MCF 10A (cell line): ENCODE measurements at regions not wholly inside any gene's neighbourhood (a gene's known extent, or its start where the extent isn't known, plus 50 kb on each side); places are given as distances from the start of the nearest gene placed in this dataset.
A peak's percentile ranks its signal among the peaks of the same experiment; 100 is the strongest.
"Not testable (repeated sequence)": the region's sequence is repeated elsewhere in the genome, so short reads cannot be mapped to it uniquely, and the experiment has no call there.

Experiments used
- BruUV-seq: library from RNA; stranded (reverse); fragments of 400-500 nt; replicated peaks from 2 replicates; lab custom pipeline; 2021; lab: Mats Ljungman, UMichigan
- CTCF ChIA-PET: fragments of 300-600 bp; sonication (Branson Sonifier 250); formaldehyde crosslinking; extraction: SDS; loops from one replicate; lab custom pipeline; 2021; ENCODE audit warnings: antibody characterized with exemption, inconsistent platforms; lab: Yijun Ruan, JAX
- POLR2A ChIA-PET: fragments of 300-600, 350-650 bp; sonication (Branson Sonifier 250); formaldehyde crosslinking; extraction: SDS; loops from one replicate; lab custom pipeline; 2020; ENCODE audit warnings: antibody characterized with exemption, inconsistent platforms; lab: Yijun Ruan, JAX
- DNase-seq: peaks from one replicate; pipeline ENCODE4 v3.0.0-alpha.2; 2018; ENCODE audit not compliant: unreplicated experiment
- H3K27ac Mint-ChIP-seq: one replicate; pipeline ENCODE4 v1.8.0; 2022; ENCODE audit warnings: mild to moderate bottlenecking, low read depth, mixed read lengths; ENCODE audit not compliant: unreplicated experiment
- H3K27me3 Mint-ChIP-seq: one replicate; pipeline ENCODE4 v1.8.0; 2022; ENCODE audit warnings: mixed read lengths; ENCODE audit not compliant: insufficient read depth, unreplicated experiment
- H3K36me3 Mint-ChIP-seq: one replicate; pipeline ENCODE4 v1.8.0; 2022; ENCODE audit warnings: mild to moderate bottlenecking, moderate library complexity, mixed read lengths; ENCODE audit not compliant: insufficient read depth, unreplicated experiment
- H3K4me1 Mint-ChIP-seq: one replicate; pipeline ENCODE4 v1.8.0; 2022; ENCODE audit warnings: mixed read lengths; ENCODE audit not compliant: insufficient read depth, unreplicated experiment
- H3K4me3 Mint-ChIP-seq: one replicate; pipeline ENCODE4 v1.8.0; 2022; ENCODE audit warnings: mild to moderate bottlenecking, moderate library complexity, mixed read lengths; ENCODE audit not compliant: unreplicated experiment
- H3K9me3 Mint-ChIP-seq: one replicate; pipeline ENCODE4 v1.8.0; 2022; ENCODE audit warnings: mixed read lengths; ENCODE audit not compliant: unreplicated experiment
- intact Hi-C: fragments of 100-400 bp; cut with micrococcal nuclease; formaldehyde crosslinking; loops from 2 replicates; pipeline ENCODE4 v1.14.1; 2022
- TF ChIP-seq, protein P1 (sequence below): fragments of 200-600 bp; IDR thresholded peaks from one replicate; pipeline ENCODE4 v1.8.0; 2022; ENCODE audit warnings: antibody characterized with exemption, mild to moderate bottlenecking; ENCODE audit not compliant: unreplicated experiment

DNA sequence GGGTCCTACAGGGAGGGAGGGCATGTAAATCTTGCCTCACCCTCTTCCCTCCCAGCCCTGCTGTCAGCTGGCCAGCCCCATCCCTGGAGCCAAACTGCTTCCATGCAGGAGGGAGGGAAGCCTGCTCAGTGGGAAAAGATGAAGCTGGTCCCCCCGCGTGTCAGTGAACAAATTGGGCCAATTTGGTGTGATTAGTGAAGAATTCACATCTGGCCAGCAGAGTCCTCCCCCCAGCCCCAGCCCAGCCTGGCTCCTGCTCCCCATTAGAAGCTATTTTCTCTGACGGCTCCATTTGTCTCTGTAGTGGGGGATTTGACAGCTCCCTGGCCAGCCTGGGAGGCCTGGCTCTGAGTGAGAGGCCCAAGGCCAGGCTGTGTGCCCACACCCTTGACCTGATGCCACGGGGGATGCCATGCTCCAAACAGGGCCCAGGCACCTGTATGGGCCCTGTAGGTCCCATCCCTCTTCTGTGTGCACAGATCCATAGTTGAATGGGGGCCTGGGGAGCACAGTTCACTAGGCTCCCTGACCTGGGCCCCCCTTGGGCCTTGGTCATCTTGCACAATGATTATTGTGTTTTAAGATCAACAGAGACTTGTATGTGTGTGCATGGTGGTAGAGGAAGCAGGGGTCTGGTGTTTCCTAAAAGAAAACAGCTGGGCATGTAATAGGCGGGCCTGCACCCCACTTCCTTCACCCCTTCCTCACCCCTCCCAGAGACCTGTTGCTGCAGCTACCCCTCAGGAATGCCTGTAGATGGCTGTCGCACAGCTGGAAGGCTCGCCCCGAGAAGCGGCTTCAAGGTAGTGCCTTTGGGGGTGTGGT, 50.7 kb upstream of the TAC4 start:
- H3K27ac Mint-ChIP-seq: no peak overlapping the region
- ChIA-PET POLR2A (interaction anchor here (0.6 to 1.0 kb wide), 3 partner anchors 38 to 532 kb away, joined by 3 to 5 read pairs (median 4); no protein-coding TSS in a partner anchor), CTCF (interaction anchor here (0.6 to 3.1 kb wide), 11 partner anchors 9 to 564 kb away, joined by 3 to 43 read pairs (median 3); partner anchors contain the start of gene DLX3)
- BruUV-seq: no TSS peak
- no peak for DNase-seq
- TF ChIP-seq, protein P1, sequence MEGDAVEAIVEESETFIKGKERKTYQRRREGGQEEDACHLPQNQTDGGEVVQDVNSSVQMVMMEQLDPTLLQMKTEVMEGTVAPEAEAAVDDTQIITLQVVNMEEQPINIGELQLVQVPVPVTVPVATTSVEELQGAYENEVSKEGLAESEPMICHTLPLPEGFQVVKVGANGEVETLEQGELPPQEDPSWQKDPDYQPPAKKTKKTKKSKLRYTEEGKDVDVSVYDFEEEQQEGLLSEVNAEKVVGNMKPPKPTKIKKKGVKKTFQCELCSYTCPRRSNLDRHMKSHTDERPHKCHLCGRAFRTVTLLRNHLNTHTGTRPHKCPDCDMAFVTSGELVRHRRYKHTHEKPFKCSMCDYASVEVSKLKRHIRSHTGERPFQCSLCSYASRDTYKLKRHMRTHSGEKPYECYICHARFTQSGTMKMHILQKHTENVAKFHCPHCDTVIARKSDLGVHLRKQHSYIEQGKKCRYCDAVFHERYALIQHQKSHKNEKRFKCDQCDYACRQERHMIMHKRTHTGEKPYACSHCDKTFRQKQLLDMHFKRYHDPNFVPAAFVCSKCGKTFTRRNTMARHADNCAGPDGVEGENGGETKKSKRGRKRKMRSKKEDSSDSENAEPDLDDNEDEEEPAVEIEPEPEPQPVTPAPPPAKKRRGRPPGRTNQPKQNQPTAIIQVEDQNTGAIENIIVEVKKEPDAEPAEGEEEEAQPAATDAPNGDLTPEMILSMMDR: no peak
- H3K4me3 Mint-ChIP-seq: no peak overlapping the region
- peaks cover 18% of the 10 kb centered on the region for H3K27me3 Mint-ChIP-seq
- no peaks in the 10 kb centered on the region for H3K36me3 Mint-ChIP-seq
- H3K9me3 Mint-ChIP-seq: no peaks in the 10 kb centered on the region
- intact Hi-C loops: no loop called here
- peaks cover 6% of the 10 kb centered on the region for H3K4me1 Mint-ChIP-seq

DNA sequence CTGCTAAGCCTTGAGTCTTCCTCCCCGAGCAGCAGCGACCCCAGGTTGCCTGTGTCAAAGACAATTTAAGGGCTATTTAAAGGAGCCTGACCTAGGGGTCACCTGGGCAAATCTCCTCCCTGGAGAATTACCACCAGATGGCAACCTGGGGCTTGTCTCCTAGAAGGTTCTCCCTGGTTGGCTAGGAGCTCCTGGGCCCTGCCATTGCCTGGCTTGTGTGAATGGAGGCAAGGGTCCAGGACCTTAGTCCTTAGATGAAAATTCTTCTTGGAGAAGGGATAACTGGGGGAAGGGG, 51.3 kb upstream of the TAC4 start:
- peaks cover 6% of the 10 kb centered on the region for H3K4me1 Mint-ChIP-seq
- intact Hi-C loops: no loop called here

DNA sequence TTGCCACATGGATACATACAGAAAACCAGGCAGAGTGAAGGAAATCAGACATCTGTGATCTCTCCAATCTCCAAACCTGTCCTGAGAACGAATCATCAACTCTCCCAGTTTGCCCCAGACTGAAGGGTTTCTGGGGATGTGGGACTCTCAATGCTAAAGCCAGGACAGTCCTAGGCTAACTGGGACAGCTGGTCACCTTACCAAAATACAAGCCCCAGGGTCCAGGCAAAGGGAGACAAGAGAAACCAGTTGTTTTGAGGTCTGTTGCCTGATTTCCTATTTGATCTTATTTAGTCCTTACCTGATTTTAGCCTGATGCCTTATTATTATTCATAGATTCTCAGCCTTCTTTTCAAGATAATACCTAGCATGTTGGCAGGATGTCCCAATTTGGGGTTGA, 51.7 kb upstream of the TAC4 start:
- Mint-ChIP-seq H3K4me3 (no peak overlapping the region), H3K27me3 (peaks cover 28% of the 10 kb centered on the region), H3K4me1 (peaks cover 3% of the 10 kb centered on the region), H3K27ac (no peak overlapping the region), H3K9me3 (no peaks in the 10 kb centered on the region), H3K36me3 (no peaks in the 10 kb centered on the region)
- TF ChIP-seq, protein P1: no peak
- DNase-seq: no peak
- CTCF ChIA-PET: interaction anchor here (0.8 to 3.1 kb wide), 6 partner anchors 10 to 337 kb away, joined by 3 to 43 read pairs (median 4); partner anchors contain the start of gene DLX3
- POLR2A ChIA-PET: interaction anchor here (1.0 kb wide), 1 partner anchor 97 kb away, joined by 5 read pairs; no protein-coding TSS in a partner anchor
- BruUV-seq: no TSS peak
- intact Hi-C loops: no loop called here

More for the DNA sequence above, 51.3 kb upstream of the TAC4 start:
- H3K36me3 Mint-ChIP-seq: no peaks in the 10 kb centered on the region
- TF ChIP-seq, protein P1: peak; percentile 21
- peak; percentile 36 for DNase-seq
- ChIA-PET POLR2A (interaction anchor here (0.6 to 1.0 kb wide), 2 partner anchors 97 to 531 kb away, joined by 3 to 5 read pairs; no protein-coding TSS in a partner anchor), CTCF (interaction anchor here (0.6 to 3.1 kb wide), 9 partner anchors 9 to 564 kb away, joined by 3 to 43 read pairs (median 3); partner anchors contain the start of gene DLX3)
- no peak overlapping the region for H3K4me3 Mint-ChIP-seq
- no TSS peak for BruUV-seq
- peaks cover 24% of the 10 kb centered on the region for H3K27me3 Mint-ChIP-seq
- H3K9me3 Mint-ChIP-seq: no peaks in the 10 kb centered on the region
- no peak overlapping the region for H3K27ac Mint-ChIP-seq

DNA sequence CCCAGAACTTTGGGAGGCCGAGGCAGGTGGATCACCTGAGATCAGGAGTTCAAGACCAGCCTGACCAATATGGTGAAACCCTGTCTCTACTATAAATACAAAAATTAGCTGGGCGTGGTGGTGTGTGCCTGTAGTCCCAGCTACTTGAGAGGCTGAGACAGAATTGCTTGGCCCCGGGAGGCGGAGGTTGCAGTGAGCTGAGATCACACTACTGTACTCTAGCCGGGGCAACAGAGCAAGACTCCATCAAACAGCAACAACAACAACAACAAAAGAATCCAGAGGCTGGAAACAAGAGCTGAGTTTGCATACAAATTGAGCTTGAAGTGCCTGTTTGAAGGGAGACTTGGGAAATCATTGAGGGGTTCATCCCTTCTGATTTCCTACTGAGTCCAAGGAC, 52.9 kb upstream of the TAC4 start:
- H3K4me1 Mint-ChIP-seq, H3K27ac Mint-ChIP-seq, DNase-seq, BruUV-seq, H3K9me3 Mint-ChIP-seq, intact Hi-C loops, POLR2A ChIA-PET, H3K36me3 Mint-ChIP-seq, H3K4me3 Mint-ChIP-seq: not testable (repeated sequence)
- CTCF ChIA-PET: interaction anchor here (0.6 to 1.3 kb wide), 4 partner anchors 15 to 184 kb away, joined by 3 to 11 read pairs (median 4); no protein-coding TSS in a partner anchor
- peaks cover 39% of the 10 kb centered on the region for H3K27me3 Mint-ChIP-seq
